NCI-H1694 treated with DMSO at 0.1 percent for 48 hours (cell line): ENCODE measurements at regions not wholly inside any gene's neighbourhood (a gene's known extent, or its start where the extent isn't known, plus 50 kb on each side); places are given as distances from the start of the nearest gene placed in this dataset.
"Not testable (repeated sequence)": the region's sequence is repeated elsewhere in the genome, so short reads cannot be mapped to it uniquely, and the experiment has no call there.

ENCODE experiments used
- DNase-seq: peaks from one replicate; lab custom pipeline; 2025; lab: John Stamatoyannopoulos, UW

DNA sequence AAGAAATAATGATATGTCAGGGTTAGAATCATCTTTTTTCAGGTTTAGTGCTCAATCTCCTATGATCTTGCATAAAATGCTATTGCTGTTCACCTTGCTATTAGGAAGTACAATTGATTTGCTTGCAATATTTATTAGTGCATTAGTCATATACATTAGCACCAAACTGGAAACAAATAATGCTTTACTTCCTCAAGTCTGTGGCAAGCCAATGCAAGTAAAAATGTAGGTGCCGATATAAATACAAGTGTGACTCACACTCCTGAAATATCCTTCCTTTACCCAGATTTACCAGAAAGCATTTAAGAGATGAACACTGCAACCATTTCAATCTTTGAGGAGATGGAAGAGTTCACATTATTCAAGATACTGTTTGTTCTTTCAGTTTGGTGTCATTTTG lies 1487.7 kb upstream of the ADGRL3 start:
- no peak for DNase-seq

DNA sequence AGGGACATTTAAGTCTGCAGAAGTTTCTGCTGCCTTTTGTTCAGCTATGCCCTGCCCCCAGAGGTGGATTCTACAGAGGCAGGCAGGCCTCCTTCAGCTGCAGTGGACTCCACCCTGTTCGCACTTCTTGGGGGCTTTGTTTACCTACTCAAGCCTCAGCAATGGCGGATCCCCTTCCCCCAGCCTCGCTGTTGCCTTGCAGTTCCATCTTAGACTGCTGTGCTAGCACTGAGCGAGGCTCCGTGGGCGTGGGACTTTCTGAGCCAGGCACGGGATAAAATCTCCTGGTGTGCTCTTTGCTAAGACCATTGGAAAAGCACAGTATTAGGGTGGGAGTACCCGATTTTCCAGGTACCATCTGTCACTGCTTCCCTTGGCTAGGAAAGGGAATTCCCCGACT lies 1475.8 kb upstream of the ADGRL3 start:
- DNase-seq, result not testable (repeated sequence)

DNA sequence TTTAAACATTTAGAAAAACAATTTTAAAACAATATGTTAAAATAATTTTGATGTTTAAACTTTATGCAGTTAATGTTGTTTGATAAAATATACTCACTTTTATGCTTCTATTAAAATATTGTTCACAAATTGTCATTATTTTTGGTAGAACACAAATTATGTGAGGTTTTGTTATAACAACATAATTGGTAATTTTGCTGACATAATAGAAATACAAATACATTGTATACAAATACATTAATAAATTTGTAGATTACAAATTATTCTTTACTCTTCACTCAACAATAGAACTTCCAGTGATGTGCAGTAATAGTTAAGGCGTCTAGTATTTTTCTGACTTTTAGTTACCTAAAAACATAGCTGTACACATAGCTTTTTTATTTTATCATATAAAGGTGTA lies 1472.4 kb upstream of the ADGRL3 start:
- no peak for DNase-seq

DNA sequence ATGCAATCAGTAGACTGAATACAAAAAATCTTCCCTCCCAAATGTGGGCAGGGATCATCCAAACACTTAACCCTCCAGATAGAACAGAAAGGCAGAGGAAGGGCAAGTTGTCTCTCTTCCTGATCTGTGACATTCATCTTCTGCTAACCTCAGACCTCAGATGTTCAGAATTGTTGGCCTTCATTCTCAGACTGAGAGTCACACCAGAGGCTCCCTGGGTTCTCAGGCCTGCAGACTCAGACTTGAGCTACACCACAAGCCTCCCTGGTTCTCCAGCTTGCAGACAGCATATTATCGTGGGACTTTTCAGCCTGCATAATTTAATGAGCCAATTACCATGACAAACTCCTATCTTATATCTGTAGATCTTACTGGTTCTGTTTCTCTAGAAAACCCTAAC lies 1471.6 kb upstream of the ADGRL3 start:
- no peak for DNase-seq

DNA sequence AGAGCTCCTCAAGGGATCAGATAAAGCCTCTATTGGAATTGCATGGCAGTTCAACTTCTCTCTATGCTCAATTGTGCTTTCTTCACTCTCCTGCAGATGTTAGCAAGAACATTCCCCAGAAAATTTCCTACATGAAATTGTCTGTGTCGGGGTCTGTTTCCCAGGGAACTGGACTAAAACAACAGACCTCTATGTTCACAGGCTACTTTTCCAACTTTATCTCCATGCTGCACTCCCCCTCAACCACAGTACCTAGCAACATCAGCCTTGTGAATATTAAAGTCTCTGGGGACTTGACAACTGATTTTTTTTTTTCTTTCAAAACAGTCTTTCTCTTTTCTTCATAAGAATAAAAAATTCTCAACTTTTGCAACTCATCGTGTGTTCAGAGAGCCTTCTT lies 1470.8 kb upstream of the ADGRL3 start:
- DNase-seq, result no peak

DNA sequence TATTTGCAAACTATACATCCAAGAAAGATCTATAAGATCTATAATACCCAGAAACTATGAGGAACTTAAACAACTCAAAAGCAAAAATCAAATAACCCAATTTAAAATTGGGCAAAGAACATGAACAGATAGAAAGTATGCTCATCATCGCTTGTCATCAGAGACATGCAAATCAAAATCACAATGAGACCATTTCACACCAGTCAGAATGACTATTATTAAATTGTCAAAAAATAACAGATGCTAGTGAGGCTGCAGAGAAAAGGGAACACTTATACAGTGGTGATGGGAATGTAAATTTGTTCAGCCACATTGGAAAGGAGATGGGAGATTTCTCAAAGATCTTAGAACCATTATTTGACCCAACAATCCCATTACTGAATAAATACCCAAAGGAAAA lies 1451.7 kb upstream of the ADGRL3 start:
- DNase-seq, result no peak

DNA sequence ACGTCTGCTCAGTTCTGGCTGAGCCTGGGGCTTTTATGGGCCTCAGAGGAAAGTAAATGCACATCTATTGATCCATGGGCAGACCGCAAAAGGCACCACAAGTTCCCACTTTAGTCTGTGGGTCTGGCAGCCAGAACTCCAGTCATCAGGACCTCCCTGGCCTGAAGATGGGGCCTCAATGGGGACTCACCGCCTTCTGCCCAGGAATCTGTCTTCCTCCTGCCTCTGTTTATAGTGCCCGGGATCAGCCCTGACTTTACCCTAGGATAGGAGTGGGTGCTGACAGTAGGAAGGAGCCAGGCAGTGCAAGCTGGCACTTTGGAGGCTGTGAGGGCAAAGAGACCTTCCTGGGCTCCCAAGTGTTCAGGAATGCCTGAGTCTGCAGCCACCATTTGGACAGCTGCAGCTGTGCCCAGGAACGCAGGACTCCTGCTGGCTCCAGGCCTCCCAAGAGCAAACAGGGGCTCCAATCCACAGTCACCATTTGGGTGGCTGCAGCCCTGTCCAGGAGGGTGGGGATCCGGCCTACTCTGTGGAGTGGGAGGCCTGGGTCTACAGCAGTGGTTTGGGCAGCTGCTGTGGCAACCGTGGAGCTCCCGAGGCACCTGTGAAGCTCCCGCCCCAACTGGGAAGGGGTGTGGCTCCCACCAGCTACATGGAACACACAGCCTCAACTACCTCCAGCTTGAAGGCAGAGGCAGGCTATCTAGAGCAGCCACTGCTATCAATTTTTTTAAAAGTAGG lies 1440.9 kb upstream of the ADGRL3 start:
- DNase-seq, result no peak

DNA sequence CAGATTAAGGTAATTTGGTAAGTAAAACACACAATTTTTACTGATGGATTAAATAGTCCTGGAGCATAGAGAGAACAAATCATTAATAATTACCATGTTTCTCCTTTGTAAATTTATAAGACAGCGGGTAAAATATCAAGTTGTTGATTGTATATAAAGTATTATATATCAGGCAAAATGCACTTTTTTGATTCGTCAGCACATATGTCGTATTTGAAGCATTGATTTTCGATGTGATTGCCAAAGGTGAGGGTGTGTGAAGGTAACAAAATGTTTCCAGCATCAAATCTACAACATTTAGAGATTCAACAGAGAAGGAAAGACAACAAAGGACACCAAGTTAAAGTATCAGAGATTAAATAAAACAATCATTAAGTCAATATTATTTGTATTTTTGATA lies 1437.8 kb upstream of the ADGRL3 start:
- no peak for DNase-seq

DNA sequence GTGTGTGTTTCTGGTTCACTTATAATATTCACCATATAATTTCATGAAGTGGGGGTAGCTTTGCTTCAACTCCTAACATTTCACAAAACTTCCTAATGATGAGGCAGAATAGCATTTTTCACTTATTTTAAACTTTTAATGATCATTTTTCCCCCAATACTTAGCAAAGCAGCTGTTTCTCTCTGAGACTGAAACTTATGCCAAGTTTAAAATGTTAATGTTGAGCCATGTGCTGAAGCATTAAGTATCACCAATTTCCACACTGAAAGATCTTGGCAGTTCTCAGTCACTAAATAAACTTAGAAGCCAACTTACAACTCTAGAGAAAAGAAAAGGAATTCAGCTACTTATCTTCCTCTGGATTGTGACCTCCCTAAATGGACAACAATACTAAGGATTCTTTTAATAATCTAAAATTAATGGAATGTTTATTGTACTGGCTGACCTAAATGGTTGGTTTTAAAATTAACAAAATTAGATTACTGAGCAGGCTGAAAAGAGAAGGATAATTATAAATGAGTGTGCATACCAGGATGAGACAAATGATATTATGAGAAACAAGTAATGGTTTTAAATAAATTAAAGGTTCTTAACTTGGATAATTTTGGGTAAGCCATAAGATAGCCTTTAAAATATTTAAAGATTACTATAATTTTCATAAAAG lies 1429.4 kb upstream of the ADGRL3 start:
- no peak for DNase-seq

DNA sequence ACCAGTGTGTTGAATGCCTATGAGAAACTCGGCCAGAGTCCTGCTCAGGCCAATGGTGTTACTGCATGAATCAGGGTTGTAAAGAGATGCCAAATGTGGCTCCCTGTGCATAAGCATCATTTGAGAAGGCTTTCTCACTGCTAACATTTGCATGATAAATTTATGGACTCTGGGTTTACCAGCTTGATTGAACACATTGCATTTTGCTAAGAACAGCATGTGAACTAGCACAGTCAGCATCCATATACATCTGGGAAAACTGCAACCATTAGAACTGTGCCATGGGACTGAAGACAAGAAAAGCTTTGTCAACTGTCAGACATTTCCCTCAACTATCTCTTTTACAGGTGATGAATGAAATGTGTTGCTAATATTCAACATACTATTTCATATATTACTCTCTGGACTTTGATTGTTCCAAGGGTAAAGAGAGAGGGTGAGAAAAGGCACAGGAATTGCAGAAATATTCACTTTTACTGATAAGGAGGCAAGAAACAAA lies 1427.4 kb upstream of the ADGRL3 start:
- no peak for DNase-seq

DNA sequence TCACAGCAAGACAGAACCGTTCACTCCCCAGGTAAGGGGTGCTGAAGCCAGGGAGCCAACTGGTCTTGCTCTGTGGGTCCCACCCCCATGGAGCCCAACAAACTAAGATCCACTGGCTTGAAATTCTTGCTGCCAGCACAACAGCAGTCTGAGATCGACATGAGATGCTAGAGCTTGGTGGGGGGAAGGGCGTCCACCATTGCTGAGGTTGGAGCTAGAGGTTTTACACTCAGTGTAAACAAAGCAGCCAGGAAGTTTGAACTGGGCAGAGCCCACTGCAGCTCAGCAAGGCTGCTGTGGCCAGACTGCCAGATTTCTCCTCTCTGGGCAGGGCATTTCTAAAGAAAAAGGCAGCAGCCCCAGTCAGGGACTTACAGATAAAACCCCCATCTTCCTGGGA lies 1419.9 kb upstream of the ADGRL3 start:
- not testable (repeated sequence) for DNase-seq

DNA sequence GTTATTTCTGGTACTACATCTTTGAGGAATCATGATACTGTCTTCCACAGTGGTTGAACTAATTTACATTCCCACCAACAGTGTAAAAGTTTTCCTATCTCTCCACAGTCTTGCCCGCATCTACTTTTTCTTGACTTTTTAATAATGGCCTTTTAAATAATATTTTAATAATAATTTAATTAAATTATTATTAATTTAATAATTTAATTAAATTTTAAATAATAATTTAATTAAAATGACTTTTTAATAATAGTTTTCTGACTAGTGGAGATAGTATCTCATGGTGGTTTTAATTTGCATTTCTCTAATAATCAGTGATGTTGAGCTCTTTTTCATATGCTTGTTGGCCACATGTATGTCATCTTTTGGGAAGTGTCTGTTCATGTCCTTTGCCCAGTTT lies 1395.0 kb upstream of the ADGRL3 start:
- no peak for DNase-seq

DNA sequence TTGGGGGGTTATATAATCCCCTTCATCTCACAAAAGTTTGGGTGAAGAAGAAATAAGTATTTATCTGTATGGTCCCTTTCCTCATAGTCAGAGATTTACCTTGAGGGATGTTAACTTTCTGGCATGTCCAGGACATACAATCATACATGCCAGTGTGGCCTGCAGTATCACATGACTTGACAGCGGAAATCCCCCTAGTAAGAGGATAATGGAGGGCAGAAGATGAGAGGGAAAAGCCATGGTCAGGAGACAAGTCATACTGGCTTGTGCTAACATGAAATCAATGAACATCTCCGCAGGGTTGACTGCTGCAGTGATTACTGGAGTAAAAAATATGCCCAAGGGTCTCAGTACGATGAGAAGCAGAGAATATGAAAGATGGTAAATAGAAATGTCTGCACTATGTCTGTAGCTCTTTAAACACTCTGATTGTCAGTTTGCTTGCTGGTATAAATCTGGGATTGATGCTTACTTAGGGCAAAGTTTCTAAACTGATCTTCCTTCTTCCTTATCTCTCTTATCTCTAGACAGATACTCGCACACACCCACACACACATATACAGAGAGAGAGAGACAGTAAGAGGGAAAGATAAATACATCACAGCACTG lies 1385.6 kb upstream of the ADGRL3 start:
- DNase-seq, result no peak

DNA sequence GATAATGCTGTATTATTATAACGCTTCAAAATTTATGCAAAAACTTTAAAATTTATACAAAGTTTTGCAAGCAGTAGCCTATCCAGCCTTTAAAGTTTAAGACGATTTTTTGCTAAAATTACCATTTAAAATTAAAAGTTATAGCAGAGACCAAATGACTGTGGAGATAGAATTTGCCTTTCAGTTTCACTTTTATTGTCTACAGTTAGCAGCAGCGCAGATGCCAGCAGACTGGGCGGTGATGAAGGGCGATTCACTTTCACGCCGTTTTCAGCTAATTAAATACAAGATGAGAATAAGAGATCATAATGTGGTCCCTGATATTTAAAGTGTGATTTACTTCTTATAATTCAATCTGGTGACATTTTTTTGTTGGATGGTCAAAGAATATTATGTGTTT lies 1381.5 kb upstream of the ADGRL3 start:
- DNase-seq, result no peak

DNA sequence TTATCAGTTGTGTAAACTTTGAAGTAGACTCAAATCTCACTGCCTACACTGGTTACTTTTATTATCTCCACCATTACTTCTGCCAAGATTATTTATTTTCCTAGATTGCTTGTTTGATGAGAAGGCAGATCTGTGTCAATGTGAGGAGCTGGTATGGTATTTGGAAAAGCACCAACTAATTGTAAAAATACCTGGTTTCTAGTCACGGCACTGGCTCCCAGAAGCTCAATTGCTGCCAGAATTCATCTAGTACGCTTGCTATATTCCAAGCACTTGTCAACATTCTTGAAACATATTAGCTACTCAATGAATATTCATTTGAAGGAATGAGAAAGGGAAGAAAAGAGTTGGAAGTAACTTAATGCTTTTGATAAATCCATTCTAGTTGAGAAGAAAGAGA lies 1376.8 kb upstream of the ADGRL3 start:
- DNase-seq, result no peak

DNA sequence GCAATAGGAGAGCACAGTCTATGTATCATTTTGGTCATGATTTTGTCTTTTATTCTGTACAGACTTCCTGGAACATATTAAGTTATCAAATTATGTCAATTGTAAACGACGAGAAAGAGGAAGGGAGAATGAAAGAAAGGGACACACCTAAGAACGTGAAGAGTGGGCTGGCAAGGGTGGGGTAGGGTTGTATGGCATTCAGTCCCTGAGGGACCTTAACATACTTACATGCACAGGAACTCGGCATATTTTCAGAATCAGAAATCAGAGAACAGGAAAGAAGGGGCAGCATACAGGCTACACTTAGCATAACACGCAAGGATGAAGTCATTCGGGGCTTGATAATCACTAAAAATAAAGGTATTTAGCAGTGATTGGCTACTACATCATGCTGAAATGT lies 1375.0 kb upstream of the ADGRL3 start:
- DNase-seq, result no peak

DNA sequence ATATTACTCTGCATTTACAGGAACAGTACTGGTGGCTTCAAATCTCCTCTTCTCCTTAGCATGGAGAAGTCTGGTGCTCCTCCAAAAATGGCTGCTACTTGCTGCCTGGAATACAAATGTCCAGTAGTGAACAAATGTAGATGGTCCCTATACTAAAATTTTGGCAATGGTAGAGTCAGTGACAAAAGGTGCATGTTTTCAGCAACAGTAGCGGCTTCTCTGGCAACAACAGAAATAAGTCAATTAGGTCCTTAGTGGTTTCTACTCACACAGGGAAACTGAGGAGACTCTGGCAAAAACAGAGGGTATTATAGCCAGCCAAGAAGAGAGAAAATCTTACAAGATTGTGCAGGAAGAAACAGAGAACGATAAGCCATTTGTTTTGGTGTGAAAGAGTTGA lies 1368.4 kb upstream of the ADGRL3 start:
- no peak for DNase-seq

DNA sequence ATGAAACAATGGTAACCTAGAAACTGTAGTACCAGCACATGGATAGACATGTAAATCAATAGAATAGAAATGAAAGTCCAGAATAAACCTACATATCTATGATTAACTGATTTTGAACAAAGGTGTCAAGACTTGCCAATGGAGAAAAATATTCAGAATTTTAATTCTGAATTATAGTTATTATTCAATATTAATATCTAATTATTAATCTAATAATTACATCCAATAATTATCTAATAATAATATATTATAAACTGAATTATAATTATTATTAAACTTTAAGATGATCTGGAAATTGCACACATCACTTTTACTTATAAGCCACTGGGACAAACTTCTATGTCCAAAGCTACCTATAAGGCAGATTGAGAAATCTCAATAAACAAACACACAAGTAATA lies 1365.2 kb upstream of the ADGRL3 start:
- no peak for DNase-seq

DNA sequence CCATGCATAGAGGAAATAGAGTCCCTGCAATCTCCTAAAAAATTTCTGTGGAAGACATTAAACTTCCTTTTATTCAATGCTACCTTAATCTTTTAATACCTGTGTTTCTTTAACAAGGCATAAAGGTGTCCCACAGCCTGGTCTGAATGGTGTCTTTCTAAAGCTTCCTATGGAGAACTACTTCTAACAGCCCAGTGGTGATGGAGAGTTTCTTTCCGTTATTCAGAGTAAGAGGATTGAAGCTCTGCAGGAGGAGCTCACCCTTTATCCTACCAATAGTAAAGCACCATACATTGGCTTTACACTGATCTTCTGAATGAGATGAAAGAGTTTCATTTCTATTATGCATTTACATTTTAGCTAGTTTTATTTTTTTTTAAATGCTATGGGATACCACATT lies 1362.4 kb upstream of the ADGRL3 start:
- no peak for DNase-seq

DNA sequence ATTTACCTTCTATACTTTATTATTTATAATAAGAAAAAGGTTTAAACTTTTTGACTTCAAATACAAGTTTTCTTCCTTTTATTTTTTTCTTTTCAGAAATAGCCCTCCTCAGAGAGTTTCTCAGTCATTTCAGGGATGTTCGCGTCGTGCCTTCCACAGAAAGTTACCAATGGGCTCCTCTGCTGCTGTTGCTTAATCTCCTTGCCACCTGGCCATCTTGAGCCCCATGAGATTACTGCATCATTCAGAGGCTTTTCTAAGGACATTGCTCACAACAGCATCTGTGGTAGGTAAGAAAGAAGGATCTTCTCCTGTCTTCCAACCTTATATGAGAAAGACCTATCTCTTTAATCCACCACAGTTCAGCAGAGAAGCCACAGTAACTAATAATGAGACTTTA lies 1361.9 kb upstream of the ADGRL3 start:
- no peak for DNase-seq

DNA sequence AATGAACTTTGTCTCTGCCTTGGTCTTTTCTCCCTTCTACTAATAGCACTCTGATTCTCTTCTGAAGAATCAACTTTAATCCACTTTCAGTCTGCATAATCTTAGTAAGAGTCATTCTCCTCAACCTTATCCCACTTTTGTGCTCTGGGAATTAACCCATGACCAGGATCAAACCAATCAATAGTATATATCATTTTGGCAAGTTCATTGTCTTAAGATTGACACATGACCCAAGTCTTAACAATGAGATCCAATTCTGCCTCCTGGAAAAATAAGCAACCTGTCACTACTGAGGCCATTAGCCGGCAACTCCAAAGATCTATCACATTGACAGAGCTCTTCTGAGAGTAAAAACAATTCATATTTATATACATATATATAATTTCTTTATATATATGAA lies 1358.4 kb upstream of the ADGRL3 start:
- DNase-seq, result no peak

DNA sequence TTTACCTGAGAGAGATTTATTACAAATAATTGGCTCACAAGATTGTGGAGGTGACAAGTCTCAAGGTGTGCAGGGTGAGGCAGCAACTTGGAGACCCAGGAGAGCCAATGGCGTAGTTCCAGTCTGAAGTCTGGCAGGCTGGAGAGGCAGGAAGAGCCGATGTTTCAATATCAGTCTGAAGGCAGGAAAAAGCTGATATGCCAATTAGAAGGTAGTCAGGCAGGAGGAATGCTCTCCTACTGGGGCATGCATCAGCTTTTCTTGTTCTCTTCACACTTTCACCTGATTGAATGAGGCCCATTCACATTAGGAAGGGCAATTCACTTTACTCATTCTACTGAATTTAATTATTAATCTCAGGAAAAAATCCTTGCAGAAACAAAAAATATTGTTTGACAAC lies 1351.7 kb upstream of the ADGRL3 start:
- DNase-seq, result no peak

DNA sequence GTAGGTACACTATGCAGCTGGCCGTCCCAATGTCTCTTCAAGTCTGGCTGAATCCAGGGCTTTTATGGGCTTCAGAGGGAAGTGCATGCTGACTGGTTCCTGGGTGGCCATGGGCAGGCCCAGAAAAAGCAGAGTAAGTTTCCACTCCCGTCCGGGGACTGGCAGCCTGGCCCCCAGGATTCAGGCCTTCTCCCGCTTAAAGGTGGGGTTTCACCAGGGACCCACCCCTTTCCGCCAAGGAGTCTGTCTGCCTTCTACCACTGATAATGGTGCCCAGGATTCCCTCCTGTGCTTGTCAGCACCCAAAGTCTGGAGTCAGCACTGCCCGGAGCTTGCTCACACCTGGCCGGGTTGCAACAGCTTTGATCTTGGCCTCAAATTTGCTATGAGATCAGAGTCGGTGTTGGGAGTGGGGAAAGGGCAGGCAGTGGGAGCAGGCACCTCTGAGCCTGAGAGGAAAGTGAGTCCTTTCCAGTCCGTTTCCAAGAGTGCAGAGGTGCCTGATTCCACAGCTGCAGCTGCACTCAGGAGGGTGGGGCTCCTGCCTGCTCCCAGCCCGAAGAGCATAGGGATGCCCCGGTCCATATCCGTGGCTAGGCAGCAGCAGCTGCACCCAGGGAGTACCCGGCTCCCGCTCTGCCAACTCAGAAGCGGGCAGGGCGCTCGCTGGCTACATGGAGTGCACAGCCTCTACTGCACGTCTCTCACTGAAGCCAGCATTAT lies 1344.3 kb upstream of the ADGRL3 start:
- DNase-seq, result no peak
